Astrocyte of the hippocampus (primary cell): ENCODE measurements at regions not wholly inside any gene's neighbourhood (a gene's known extent, or its start where the extent isn't known, plus 50 kb on each side); places are given as distances from the start of the nearest gene placed in this dataset.
"Not testable (repeated sequence)": the region's sequence is repeated elsewhere in the genome, so short reads cannot be mapped to it uniquely, and the experiment has no call there.

Experiments
- DNase-seq: peaks from one replicate; pipeline ENCODE4 v3.0.0; 2011; ENCODE audit warnings: low read depth, low spot score

GRCh38 chr6:15106958-15107643, 138.8 kb upstream of the JARID2 start:
- DNase-seq = no peak

DNA sequence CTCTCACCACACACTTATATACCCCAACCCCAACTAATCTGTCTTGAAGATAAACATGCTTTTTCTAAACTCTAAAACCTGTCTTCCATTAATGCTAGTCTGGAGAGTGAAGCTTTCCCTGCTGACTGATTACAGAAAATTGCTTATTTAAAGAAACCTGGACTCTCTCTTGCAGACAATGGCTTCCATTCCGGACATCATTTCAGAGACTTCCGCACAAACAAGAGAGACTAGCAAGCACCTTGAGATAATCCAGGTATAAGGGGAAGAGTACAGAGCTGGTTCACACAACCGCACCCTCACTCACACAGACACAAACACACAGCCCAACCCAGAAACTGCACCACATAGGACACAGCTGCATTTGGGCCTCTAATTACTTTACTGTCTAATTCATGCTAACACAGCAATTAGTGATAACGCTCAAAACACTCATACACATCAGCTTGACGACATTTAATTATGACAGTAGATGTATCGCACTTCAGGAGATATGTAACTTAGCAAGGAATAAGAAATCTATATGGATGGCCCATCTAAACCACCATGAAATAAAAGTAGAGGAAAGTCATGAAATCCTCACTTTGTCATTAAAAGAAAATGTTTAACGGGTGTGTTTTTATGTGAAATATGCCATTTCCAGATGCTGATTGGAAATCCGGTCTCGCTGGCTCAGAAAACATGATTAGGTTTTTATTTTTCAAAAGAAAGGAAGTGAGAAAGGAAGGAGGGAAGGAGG, 138.1 kb upstream of the JARID2 start:
- no peak for DNase-seq

DNA sequence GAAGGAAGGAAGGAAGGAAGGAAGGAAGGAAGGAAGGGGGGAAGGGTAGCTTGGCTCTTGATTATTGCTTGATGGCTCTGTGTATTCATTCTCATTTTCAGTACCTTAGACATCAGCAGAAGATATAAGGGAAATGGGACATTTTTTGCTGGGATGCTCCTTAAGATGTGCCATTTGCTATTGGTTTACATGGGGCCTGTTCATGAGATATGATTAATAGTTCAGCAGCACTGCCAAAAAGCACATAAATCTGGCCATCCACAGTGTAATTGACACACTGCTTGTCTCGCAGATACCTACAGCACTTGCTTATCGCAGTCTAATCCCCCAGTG, 137.5 kb upstream of the JARID2 start:
- no peak for DNase-seq

DNA sequence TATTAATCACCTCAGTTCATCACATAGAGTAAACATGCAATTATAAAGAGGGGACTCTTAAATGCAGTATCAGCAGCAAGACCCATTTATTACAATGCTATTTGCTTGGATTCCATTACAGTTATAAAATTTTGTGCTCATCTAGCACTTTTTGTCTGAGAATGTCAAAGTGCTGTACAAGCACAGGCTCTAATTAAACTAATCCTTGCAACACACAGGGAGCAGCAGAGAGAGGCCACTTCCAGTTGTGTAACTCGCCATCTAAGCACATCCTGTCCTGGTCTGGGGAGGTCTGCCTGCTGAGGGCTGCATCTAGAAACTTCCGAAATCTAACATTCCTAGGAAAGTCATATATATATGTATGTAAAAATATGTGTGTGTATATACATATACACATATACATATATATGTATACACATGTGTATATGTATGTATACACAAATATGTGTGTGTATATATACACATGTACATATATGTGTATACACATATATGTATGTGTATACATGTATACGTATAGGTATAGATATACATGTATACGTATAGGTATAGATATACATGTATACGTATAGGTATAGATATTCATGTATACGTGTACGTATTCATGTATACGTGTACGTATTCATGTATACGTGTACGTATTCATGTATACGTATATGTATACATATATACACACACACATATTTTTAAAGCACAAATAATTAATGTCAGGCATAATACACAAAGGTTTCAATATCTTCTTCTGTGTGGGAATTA, 136.4 kb upstream of the JARID2 start:
- DNase-seq = no peak

DNA sequence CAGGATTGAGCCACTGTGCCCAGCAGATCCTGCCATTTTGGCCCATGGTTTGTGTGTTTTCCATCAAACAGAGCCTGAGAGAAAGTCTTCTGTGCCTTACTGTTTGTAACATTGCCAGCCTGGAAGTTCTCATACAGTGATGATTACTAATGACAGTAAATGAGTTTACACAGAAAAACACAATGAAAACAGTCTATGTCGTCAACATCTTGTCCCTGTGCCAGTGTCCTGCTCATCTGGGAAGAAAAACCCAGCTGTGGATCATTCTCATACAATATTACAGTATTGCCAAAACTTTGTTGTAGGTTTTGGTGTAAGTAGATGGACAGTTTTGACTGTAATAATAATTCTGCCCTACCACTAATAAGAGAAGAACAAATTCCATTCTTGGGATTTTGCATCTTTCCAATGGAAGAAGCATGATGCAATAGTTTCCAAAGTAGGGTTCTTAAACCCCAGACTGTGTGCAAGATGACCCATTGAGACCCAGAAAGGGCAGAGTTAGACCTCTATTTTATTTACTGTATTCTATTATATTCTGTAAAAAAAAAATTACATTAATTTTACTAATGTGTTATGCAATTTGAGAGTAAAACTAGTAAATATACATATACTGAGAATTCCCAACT, 135.0 kb upstream of the JARID2 start:
- DNase-seq = no peak

DNA sequence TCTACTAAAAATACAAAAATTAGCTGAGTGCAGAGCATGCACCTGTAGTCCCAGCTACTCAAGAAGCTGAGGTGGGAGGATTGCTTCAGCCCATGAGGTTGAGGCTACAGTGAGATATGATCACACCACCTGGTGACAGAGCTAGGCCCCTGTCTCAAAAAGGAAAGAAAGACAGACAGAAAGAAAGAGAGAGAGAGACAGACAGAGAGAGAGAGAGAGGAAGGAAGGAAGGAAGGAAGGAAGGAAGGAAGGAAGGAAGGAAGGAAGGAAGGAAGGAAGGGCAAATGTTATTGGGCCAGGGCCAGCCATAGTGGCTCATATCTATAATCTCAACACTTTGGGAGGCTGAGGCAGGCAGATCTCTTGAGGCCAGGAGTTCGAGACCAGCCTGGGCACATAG, 134.3 kb upstream of the JARID2 start:
- not testable (repeated sequence) for DNase-seq

GRCh38 chr6:15113587-15113986, 132.3 kb upstream of the JARID2 start:
- DNase-seq = no peak

DNA sequence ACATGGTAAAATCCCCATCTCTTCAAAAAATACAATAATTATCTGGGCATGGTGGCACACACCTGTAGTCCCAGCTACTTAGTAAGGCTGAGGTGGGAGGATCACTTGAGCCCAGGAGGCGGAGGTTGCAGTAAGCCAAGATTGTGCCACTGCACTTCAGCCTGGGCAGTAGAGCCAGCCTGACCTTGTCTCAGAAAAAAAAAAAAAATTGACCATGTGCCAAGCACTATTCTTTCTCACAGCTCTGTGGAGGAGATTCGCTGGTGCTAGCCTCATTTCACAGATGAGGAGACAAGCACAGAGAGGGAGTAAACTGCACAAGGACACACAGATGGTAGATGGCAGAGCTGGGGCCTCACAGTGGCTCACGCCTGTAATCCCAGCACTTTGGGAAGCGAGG, 131.8 kb upstream of the JARID2 start:
- no peak for DNase-seq

- DNase-seq = no peak
These were observed 129.0 kb upstream of the JARID2 start for GRCh38 chr6:15116889-15117288.

DNA sequence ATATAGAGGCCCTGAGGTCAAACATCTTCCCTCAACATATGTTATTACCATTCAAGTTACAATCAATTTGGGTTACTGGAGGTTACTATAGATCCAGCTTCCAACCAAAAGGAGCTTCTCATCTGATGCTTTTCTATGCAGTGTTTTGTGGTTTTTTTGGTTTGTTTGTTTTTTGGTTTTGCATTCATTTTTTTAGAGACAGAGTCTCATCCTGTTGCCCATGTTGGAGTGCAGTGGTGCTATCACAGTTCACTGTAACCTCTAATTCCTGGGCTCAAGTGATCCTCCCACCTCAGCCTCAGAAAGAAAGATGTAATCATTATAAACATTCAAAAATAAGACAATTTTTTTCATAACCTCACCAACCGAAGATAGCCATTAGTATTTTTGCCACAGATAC, 124.4 kb upstream of the JARID2 start:
- no peak for DNase-seq

DNA sequence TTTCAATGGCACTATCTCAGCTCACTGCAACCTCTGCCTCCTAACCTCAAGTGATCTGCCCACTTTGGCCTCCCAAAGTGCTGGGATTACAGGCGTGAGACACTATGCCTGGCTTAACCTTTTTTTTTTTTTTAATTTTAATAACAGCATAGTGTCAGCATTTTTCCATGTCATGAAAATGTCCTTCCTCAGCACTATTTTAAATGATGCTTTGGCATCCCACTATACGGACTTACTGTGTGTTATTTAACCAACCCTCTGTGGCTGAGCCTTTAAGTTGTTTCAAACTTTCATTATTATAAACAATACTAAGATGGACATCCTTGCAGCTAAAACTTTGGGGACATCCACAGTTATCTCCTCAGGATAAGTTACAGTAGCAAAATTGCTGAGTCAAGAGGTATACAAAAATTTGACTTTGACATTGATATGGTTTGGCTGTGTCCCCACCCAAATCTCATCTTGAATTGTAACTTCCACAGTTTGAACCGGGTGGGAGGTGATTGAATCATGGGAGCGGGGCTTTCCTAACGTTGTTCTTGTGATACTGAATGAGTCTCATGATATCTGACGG, 123.8 kb upstream of the JARID2 start:
- DNase-seq = no peak

GRCh38 chr6:15129887-15130286, 116.0 kb upstream of the JARID2 start:
- DNase-seq = no peak

GRCh38 chr6:15131234-15131633, 114.6 kb upstream of the JARID2 start:
- DNase-seq = no peak

DNA sequence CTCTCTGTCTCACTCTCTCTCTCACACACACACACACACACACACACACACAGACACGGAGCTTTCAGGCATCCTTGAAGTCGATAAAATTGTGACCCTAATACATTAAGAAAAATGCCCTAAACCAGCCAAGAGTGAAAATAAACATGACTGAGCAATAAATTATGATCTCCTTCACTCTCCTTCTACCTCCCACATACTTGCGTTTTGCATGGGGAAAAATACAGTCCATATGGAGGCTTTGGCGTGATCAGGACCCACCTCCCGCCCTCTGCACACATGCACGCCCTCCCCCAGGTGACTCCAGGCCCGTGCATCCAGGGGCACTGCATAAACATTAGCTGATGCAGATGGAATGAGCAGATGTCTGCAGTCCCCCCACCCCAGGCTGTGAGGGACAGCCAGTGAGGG, 114.2 kb upstream of the JARID2 start:
- DNase-seq = no peak

- DNase-seq = no peak
These were observed 113.7 kb upstream of the JARID2 start for GRCh38 chr6:15132167-15132566.

GRCh38 chr6:15132854-15133670, 112.8 kb upstream of the JARID2 start:
- peak; percentile 58 for DNase-seq

DNA sequence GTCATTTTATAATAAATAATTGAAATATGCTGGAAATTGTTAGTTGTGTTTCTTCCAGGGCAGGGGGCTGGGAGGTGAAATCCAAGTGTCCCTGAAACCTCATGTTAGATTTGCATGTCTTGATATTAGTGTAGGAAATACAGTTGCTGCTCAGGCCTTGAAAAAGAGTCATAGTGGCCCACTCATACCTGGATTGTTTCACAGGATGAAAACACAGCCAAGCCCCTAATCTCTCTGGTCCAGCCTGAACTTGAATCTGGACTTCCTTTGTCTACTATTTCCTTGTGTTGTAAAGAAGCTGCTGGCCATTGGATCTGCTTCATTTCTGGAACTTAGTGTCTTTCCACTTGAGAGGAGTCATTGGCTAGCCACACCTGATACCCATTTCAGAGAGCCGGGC, 108.8 kb upstream of the JARID2 start:
- DNase-seq = no peak

DNA sequence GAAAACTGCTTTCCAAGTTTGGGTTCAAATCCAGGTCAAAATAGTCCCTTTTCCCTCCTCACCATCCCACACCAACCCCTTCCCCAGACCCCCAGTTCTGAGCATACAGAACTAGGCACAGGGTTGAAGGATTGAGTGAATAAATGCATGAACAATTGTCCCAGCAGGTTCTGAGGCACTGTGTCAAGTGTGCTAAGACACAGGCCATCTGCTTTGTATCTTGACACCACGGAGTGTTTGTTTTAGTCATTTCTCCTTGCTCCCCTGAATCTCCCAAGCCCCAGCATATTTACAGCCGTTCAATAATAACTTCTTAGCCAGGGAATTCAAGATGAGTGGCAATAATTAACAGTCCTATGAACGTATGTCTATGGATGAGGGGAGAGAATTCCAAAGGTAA, 102.8 kb upstream of the JARID2 start:
- DNase-seq = no peak

GRCh38 chr6:15143540-15143939, 102.3 kb upstream of the JARID2 start:
- no peak for DNase-seq

DNA sequence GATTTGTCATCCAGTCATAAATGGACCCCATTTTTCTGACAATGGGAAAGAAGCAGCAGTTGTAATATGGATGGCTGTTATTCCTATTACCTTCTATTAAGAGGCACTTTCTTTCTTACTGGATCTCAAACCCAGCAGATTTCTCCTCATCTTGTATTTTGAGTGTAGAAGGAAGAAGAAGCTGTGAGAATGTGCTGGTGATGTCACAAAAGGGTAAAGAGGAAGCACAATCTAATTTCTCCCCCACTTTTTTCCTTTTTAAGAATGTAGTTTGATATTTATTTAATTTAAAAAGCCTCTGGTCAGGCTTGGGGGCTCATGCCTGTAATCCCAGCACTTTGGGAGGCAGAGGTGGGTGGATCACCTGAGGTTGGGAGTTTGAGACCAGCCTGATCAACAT, 100.0 kb upstream of the JARID2 start:
- no peak for DNase-seq

DNA sequence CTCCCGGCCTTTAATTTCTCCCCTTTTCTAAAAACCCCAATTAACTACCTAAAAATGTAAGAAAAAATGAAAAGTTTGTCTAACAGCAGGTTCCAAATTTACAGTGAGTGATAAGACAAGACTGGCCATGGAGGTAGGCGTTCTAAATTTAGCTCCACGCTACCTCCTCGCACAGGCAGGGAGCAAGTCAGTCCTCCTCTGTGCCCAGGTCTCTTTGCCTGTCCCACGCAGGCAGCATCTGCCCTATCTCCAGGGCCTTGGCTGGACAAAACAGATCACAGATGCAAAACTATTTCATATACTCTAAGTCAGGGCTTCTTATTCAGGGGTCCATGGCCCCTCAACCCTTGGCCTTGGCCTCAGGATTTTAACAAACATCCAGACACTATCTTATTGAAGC, 98.0 kb upstream of the JARID2 start:
- DNase-seq = no peak
